GM12872 (cell line): ENCODE measurements at regions not wholly inside any gene's neighbourhood (a gene's known extent, or its start where the extent isn't known, plus 50 kb on each side); places are given as distances from the start of the nearest gene placed in this dataset.

ENCODE experiments used
- TF ChIP-seq, protein P1 (sequence below): IDR thresholded peaks from 3 replicates; pipeline ENCODE4 v1.5.1; 2011; ENCODE audit warnings: low read depth, mild to moderate bottlenecking, low read length, moderate library complexity; ENCODE audit not compliant: insufficient read depth

DNA sequence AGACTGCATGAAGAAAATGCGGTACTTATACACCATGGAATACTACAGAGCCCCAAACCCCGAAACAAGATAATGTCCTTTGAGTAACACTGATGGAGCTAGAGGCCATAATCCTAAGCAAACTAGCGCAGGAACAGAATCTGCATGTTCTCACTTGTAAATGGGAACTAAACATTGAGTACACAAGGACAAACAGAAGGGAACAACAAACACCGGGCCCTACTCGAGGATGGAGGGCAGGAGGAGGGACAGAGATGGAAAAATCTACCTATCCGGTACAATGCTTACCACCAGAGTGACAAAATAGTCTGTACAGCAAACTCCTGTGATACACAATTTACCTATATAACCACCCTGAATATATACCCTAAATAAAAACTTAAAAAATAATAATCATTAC, 507.9 kb downstream of the IPMK start:
- TF ChIP-seq, protein P1, sequence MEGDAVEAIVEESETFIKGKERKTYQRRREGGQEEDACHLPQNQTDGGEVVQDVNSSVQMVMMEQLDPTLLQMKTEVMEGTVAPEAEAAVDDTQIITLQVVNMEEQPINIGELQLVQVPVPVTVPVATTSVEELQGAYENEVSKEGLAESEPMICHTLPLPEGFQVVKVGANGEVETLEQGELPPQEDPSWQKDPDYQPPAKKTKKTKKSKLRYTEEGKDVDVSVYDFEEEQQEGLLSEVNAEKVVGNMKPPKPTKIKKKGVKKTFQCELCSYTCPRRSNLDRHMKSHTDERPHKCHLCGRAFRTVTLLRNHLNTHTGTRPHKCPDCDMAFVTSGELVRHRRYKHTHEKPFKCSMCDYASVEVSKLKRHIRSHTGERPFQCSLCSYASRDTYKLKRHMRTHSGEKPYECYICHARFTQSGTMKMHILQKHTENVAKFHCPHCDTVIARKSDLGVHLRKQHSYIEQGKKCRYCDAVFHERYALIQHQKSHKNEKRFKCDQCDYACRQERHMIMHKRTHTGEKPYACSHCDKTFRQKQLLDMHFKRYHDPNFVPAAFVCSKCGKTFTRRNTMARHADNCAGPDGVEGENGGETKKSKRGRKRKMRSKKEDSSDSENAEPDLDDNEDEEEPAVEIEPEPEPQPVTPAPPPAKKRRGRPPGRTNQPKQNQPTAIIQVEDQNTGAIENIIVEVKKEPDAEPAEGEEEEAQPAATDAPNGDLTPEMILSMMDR = no peak

DNA sequence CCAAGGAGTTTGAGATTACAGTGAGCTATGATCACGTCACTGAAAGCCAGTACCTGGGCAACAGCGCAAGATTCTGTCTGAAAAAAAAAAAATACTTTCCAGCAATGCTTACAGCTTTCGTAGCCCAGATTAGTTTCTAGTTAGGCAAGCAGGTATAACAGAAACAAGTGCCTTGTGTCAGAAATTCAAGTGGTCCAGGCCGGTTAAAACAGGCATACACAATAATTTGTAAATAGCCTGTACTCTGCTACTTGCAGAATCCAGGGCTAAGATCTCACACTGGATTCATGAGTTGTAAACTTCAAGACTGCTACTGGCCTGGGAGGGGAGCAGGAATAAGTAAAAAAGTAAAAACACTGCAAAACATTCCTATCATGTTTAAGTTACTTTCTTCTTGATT, 512.9 kb downstream of the IPMK start:
- TF ChIP-seq, protein P1 = no peak

DNA sequence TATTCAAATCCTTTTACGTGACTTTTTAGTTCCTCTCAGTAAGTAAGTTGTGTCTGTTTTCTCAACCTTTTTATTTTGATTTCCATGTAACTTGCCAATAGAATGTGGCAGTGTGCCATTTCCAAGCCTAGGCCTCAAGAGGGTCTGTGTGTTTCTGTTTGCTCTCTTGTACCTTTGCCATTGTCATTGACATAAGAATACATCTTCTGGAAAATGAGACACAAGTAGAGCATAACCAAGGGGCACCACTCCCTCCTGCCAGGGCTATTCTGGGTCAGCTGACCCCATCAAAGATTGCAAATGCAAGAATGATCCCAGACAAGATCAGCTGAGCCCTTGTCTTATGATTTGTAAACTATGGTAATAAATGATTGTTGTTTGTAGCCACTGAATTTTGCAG, 524.0 kb downstream of the IPMK start:
- TF ChIP-seq, protein P1 = no peak

DNA sequence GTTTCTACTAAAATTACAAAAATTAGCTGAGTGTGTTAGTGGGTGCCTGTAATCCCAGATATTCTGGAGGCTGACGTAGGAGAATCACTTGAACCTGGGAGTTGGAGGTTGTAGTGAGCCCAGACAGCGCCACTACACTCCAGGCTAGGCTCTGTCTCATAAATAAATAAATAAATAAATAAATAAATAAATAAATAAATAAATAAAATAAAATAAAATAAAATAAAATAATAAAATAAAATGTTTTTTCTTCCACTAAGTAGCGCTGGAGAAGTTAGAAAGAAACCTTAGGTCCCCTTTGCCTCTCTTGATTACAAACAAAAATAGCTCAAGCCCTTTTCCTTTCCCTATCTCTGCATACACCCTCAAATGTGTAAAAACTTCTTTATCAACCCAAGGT, 525.9 kb downstream of the IPMK start:
- TF ChIP-seq, protein P1 = no peak

DNA sequence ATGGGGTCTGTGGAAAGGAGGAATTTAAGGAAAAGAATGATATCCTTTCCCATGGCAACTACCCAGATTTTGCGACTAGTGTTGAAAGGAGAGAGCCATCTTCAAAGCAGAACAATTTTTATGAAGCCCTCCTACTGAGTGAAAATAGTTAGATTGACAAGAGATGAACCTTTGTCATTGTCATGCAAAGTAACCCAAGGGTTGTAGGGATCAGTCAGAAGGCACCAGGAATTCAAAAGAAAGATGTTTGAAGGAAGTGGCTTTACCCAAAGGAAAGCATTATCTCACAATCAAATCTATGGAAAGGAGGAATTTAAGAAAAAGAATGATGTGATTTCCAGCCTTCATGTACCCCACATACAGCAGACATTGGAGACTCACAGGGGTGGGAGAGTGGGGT, 544.4 kb downstream of the IPMK start:
- TF ChIP-seq, protein P1 = no peak

DNA sequence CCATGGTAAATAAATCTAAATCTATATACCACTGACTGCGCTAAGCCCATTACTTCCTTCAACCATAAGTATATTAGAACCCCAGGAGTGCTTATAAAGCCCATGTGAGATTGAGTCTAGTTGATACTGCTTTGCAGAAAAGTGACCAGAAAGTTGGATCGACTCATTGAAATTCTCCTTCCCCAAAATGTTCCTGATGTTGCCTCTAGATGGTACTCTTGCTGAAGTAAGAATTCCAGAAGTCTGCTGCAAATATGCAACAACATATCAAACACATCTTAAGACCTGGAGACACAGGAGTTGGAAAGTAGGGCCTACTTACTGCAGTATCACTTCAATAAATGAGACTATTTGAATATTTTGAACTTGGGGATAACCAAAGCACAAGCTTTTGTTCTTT, 550.8 kb downstream of the IPMK start:
- TF ChIP-seq, protein P1 = no peak

DNA sequence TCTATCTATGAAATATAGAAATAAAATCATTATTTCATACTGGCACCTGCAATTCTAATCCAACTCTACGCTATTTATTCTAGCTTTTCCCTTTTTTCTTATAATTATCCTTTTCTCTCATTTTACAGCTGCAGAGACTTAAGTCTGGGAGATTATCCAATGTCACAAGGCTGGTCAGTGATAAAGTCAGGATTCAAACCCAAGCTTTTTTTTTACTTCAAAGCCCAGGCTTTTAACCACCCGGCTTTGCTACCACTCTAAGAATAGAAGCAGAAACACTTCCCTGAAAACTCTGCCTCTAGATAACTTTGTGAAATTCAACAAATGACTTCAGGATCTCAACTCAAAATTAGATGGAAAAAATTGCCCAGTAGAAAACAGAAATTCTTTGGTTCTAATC, 552.5 kb downstream of the IPMK start:
- TF ChIP-seq, protein P1 = no peak

DNA sequence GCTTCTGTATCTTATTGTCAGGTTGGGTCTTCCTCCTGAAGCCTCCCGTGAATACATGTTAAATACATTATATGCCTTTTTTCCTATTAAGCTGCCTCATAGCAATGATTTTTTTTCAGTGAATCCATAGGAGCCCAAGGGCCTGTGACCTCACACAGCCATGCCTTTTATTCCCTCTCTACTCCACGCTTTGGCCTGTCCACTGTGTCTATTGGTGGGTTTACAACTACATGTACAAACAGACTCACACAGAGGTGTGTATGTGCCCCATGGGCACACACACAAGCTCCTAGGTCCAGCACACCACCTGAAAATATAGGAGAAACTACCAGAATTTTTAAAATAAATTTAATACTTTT, 560.4 kb downstream of the IPMK start:
- TF ChIP-seq, protein P1 = no peak
